BLaER1 treated with 17β-estradiol and CSF1 and Interleukin-3, amounts not matched to agents 10 nM and 100 nM (cell line): ENCODE measurements at regions not wholly inside any gene's neighbourhood (a gene's known extent, or its start where the extent isn't known, plus 50 kb on each side); places are given as distances from the start of the nearest gene placed in this dataset.

Experiments used
- H3K27ac ChIP-seq, 11 experiments: shearing (Covaris generic); formaldehyde crosslinking; 2 replicates each; pipeline ENCODE4 v1.8.1; 2022
- H3K27me3 ChIP-seq, 11 experiments: shearing (Covaris generic); formaldehyde crosslinking; 2 replicates each; pipeline ENCODE4 v1.8.1; 2022
- H3K36me3 ChIP-seq, 11 experiments: shearing (Covaris generic); formaldehyde crosslinking; 2 replicates each; pipeline ENCODE4 v1.8.1; 2022
- H3K4me1 ChIP-seq, 10 experiments: shearing (Covaris generic); formaldehyde crosslinking; 2 replicates each; pipeline ENCODE4 v1.8.1; 2022
- H3K4me2 ChIP-seq, 11 experiments: shearing (Covaris generic); formaldehyde crosslinking; 2 replicates each; pipeline ENCODE4 v1.8.1; 2022
- H3K4me3 ChIP-seq, 10 experiments: shearing (Covaris generic); formaldehyde crosslinking; 2 replicates each; pipeline ENCODE4 v1.8.1; 2022
- H3K9ac ChIP-seq, 11 experiments: shearing (Covaris generic); formaldehyde crosslinking; 2 replicates each; pipeline ENCODE4 v1.8.1; 2022
- H3K9me3 ChIP-seq, 11 experiments: shearing (Covaris generic); formaldehyde crosslinking; replicated peaks in 1 of 11; 2 replicates each; pipeline ENCODE4 v1.8.1; 2022
- H4K20me1 ChIP-seq, 11 experiments: shearing (Covaris generic); formaldehyde crosslinking; 2 replicates each; pipeline ENCODE4 v1.8.1; 2022
- Cebpa-rat ChIP-seq, 11 experiments: shearing (Covaris generic); IDR thresholded peaks; 2 replicates each; pipeline ENCODE4 v1.8.1; 2022

DNA sequence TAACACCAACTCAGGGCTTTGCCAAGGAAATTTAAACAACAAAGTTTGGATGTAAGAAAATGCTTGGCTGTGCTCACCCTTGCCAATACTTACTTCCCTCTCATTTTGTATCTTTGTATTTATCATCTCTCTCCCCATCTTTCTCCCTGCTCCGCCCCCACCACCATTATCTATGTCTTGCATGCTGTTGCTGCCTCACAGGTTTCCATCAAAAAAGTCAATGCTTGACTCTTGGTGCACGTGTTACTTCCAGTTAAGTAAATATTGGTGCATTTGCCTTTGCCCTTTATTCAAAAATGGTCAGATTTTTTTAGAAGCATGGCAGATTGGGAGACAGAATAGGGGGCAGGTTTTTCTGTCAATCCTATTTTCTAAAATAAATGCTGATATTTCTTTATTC lies 626.0 kb downstream of the ACTR3B start:
- no peaks in the 10 kb centered on the region for H3K27me3 ChIP-seq
- H3K4me3 ChIP-seq = no peak overlapping the region
- peaks cover 12 to 34% (median 21%) of the 10 kb centered on the region in 11 experiments; a peak in 20 of 22 replicates for H3K9me3 ChIP-seq
- TF ChIP-seq Cebpa-rat (IDR thresholded peaks at IDR 0.05) = no peak
- H3K4me1 ChIP-seq = no peaks in the 10 kb centered on the region; a peak in 1 of 20 replicates
- 0 out of 22 replicates have a peak overlapping the region, but pooled peaks of 1 of the 11 experiments have one; percentile 26 for H3K4me2 ChIP-seq
- no peaks in the 10 kb centered on the region for H3K36me3 ChIP-seq
- no peak overlapping the region for H3K27ac ChIP-seq
- no peaks in the 10 kb centered on the region for H4K20me1 ChIP-seq
- no peak overlapping the region for H3K9ac ChIP-seq

DNA sequence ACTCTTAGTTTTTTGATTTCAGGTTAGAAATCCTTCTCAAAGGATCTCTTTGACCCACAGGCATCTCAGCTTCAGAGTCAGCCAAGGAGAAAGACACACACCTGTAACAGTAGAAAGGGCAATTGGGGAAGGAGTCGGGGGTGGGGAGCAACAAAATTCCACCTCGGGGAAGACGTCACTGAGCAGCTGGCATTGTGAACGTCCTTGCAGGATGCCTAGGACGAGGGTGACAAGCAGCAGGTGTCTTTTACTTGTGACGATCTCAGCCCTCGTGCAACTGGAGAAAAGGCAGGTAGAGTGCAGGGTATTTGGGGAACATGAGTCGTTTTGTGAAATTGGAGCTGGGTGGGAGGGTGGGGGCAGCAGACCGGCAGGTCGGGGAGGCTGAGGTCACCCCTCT lies 627.0 kb downstream of the ACTR3B start:
- no peak overlapping the region for H3K4me2 ChIP-seq
- TF ChIP-seq Cebpa-rat (IDR thresholded peaks at IDR 0.05) = no peak
- no peaks in the 10 kb centered on the region; a peak in 1 of 20 replicates for H3K4me1 ChIP-seq
- H3K9me3 ChIP-seq = peaks cover 12 to 43% (median 27%) of the 10 kb centered on the region in 11 experiments; a peak in 20 of 22 replicates
- H3K36me3 ChIP-seq = no peaks in the 10 kb centered on the region
- H3K27me3 ChIP-seq = no peaks in the 10 kb centered on the region
- H3K4me3 ChIP-seq = no peak overlapping the region
- H4K20me1 ChIP-seq = no peaks in the 10 kb centered on the region
- no peak overlapping the region for H3K27ac ChIP-seq
- no peak overlapping the region for H3K9ac ChIP-seq

DNA sequence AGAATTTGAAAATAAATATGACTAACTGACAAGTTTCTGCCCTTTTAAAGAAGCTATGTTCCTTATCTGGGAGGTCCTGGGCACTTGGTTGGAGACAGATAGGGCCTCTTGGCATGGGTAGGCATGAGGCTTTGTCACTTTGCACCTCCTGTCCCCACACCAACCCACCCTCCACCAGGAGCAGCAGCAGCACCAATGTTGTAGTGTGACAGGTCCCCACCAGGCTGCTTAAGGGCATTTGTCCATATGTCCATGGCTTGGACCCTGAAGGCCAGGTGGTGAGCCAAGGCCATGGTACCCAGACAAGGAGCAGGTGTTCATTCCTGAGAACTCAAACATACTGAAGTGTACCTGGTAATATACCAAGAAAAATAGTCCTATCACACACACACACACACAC lies 629.1 kb downstream of the ACTR3B start:
- H3K9me3 ChIP-seq = peaks cover 21 to 60% (median 44%) of the 10 kb centered on the region in 11 experiments; a peak in 21 of 22 replicates
- no peaks in the 10 kb centered on the region for H3K4me1 ChIP-seq
- no peak overlapping the region for H3K4me2 ChIP-seq
- H3K9ac ChIP-seq = no peak overlapping the region
- H3K36me3 ChIP-seq = no peaks in the 10 kb centered on the region
- TF ChIP-seq Cebpa-rat (IDR thresholded peaks at IDR 0.05) = no peak
- H3K27ac ChIP-seq = no peak overlapping the region
- no peak overlapping the region for H3K4me3 ChIP-seq
- H4K20me1 ChIP-seq = no peaks in the 10 kb centered on the region
- no peaks in the 10 kb centered on the region for H3K27me3 ChIP-seq

DNA sequence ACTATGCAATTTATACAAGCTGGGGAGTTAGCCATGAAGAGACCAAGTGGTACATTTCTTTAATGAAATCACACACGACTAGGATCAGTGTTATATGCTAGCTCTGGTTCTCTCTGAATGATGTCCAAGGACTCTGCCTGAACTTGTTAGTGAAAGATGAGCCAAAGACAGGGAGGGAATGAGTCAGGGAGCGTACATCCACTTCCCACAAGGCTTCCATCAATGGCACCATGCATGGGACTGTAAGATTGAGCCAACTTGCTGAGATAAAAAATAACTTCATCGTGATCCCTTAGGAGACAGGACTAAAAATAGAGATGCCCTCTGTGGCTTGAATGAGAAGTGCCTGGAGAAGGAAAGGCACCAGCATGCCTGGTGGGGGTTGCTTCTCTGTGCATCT lies 629.7 kb downstream of the ACTR3B start:
- no peak overlapping the region for H3K27ac ChIP-seq
- H3K27me3 ChIP-seq = no peaks in the 10 kb centered on the region
- H4K20me1 ChIP-seq = no peaks in the 10 kb centered on the region
- H3K4me2 ChIP-seq = no peak overlapping the region
- H3K4me3 ChIP-seq = no peak overlapping the region
- H3K36me3 ChIP-seq = no peaks in the 10 kb centered on the region
- no peaks in the 10 kb centered on the region for H3K4me1 ChIP-seq
- no peak overlapping the region for H3K9ac ChIP-seq
- H3K9me3 ChIP-seq = peaks cover 28 to 65% (median 50%) of the 10 kb centered on the region in 11 experiments; a peak in 21 of 22 replicates
- TF ChIP-seq Cebpa-rat (IDR thresholded peaks at IDR 0.05) = no peak

DNA sequence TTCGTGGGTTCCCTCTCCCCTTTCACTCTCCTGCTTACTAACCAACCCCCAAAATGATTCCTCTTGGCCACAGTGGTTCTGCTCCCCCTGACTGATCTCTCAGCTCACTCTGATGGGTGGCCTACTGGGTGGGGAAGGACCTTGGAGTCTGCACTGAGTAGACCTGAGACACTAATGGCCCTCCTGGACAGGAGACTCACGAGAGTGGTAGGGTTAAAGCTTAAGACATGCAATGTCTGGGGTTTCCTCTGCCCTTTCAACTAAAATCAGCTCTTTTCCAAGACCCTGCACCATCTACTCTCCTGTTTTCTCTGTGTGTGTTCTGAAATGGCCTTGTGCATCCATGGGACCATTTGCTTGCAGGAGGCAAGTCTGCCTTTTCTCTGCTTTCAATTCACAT lies 631.4 kb downstream of the ACTR3B start:
- Histone ChIP-seq H3K9me3 (peaks cover 33 to 65% (median 52%) of the 10 kb centered on the region in 11 experiments; a peak in 21 of 22 replicates), H3K27me3 (no peaks in the 10 kb centered on the region), H3K9ac (no peak overlapping the region), H4K20me1 (no peaks in the 10 kb centered on the region), H3K27ac (no peak overlapping the region), H3K36me3 (no peaks in the 10 kb centered on the region), H3K4me1 (no peaks in the 10 kb centered on the region), H3K4me3 (no peak overlapping the region), H3K4me2 (no peak overlapping the region)
- no peak for TF ChIP-seq Cebpa-rat (IDR thresholded peaks at IDR 0.05)

DNA sequence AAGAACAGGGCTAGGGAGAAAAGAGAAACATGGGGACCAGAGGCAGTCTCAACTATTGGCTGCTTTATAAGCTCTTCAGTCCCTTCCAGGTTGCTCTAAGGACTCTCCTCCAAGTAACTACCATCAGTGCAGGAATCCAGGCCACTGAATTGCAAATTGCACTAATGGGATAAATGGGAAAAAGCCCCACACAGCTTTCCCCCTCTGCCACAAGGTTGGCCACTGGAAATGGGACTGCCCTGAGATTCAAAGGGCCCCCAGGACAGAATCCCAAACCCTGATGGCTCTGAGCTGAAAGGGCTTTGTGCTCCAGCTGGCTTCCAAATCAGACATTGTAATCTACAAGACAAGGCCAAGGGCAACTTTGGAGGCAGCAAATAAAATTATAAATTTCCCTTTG lies 633.2 kb downstream of the ACTR3B start:
- Histone ChIP-seq H3K36me3 (no peaks in the 10 kb centered on the region), H3K9me3 (peaks cover 33 to 64% (median 52%) of the 10 kb centered on the region in 11 experiments; a peak in 21 of 22 replicates), H3K4me3 (no peak overlapping the region), H4K20me1 (no peaks in the 10 kb centered on the region), H3K4me2 (no peak overlapping the region), H3K27ac (no peak overlapping the region), H3K4me1 (no peaks in the 10 kb centered on the region), H3K9ac (no peak overlapping the region), H3K27me3 (no peaks in the 10 kb centered on the region)
- no peak for TF ChIP-seq Cebpa-rat (IDR thresholded peaks at IDR 0.05)

DNA sequence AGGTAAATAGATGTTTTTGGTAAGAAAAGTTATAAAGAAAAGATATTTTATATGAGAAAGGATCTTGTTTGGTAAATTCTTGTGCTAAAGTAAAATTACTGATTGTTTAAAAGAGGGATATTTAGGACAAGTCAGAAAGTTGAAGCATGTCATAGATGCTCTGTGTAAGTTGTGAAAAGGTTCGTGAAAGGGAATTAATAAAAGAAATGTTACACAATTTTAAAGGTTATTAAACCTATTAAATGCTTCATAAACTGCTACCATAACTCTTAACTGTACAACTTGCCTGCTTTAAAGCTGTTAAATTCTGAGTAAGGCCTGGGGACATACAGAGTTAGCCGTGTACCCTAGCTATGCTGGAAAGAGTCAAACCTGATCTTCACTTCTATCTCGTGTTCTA lies 634.1 kb downstream of the ACTR3B start:
- H4K20me1 ChIP-seq = no peaks in the 10 kb centered on the region
- peaks cover 33 to 55% (median 45%) of the 10 kb centered on the region in 11 experiments; a peak in 21 of 22 replicates for H3K9me3 ChIP-seq
- H3K9ac ChIP-seq = no peak overlapping the region
- no peak overlapping the region for H3K27ac ChIP-seq
- H3K4me1 ChIP-seq = no peaks in the 10 kb centered on the region
- H3K36me3 ChIP-seq = no peaks in the 10 kb centered on the region
- H3K4me3 ChIP-seq = no peak overlapping the region
- no peak overlapping the region for H3K4me2 ChIP-seq
- no peak for TF ChIP-seq Cebpa-rat (IDR thresholded peaks at IDR 0.05)
- H3K27me3 ChIP-seq = no peaks in the 10 kb centered on the region

DNA sequence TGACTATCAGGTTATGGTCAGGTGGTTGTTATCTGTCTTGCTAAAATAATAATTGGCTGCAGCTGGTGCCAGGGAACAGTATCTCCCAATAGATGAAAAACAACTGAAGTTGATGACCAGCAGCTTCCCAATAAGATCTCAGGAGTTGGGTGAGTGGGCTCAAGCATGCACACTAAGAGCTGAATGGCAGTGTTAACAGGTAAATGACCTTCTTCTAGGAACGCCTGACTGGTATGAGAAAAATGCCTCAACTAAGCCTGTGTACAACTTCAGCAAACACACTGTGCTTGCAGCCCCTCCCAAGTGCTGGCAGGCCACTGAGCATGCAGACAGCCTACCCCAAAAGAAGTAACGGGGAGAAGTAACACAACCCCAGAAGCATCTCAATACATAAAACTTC lies 636.9 kb downstream of the ACTR3B start:
- Histone ChIP-seq H3K27me3 (no peaks in the 10 kb centered on the region), H3K9ac (no peak overlapping the region), H3K27ac (no peak overlapping the region), H3K9me3 (peaks cover 17 to 28% (median 21%) of the 10 kb centered on the region in 11 experiments; a peak in 20 of 22 replicates), H3K4me2 (no peak overlapping the region), H4K20me1 (no peaks in the 10 kb centered on the region), H3K4me1 (no peaks in the 10 kb centered on the region), H3K36me3 (no peaks in the 10 kb centered on the region), H3K4me3 (no peak overlapping the region)
- TF ChIP-seq Cebpa-rat (IDR thresholded peaks at IDR 0.05) = no peak

DNA sequence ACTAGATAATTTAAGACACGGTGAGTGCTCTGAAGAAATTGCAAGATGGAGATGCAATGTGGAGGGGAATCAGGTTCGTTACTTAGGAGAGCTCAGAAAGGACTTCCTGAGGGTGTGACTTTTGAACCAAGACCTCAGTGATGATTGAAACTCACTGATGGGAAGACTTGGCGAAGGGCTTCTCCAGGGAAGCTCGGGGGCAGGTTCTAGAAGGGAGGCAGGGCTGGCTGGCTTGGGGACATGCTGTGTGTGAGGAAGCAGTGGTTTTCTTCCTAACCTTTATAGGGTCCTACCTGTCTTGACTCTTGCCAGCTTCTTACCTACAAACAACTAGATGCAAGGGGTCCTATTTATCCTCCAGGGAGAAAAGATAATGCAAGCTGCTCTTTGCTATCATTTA lies 637.9 kb downstream of the ACTR3B start:
- no peaks in the 10 kb centered on the region for H3K36me3 ChIP-seq
- H3K4me2 ChIP-seq = no peak overlapping the region
- no peaks in the 10 kb centered on the region for H4K20me1 ChIP-seq
- H3K9me3 ChIP-seq = peaks cover 16 to 23% (median 19%) of the 10 kb centered on the region in 11 experiments; a peak in 19 of 22 replicates
- no peaks in the 10 kb centered on the region for H3K4me1 ChIP-seq
- no peak overlapping the region for H3K4me3 ChIP-seq
- no peak overlapping the region for H3K27ac ChIP-seq
- H3K9ac ChIP-seq = no peak overlapping the region
- TF ChIP-seq Cebpa-rat (IDR thresholded peaks at IDR 0.05) = no peak
- no peaks in the 10 kb centered on the region for H3K27me3 ChIP-seq

DNA sequence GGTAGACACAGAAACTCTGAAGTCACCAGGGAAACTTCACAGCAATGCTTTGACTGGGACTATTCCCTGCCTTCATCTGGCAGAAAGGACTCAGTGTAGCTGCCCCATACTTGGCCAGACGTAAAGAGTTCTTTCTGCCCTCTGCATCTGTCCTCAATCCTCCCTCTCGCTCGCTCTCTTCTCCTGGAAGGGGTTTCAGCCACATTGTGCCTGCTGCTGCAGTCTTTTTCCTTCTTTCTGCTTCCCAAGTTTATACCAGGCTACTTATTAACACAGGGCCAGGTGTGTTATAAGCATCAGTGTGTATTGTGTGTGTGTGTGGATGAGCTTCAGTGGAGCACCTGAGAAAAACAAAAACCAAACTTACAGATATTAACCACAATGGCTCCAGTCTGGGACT lies 638.4 kb downstream of the ACTR3B start:
- Histone ChIP-seq H3K9me3 (peaks cover 12 to 20% (median 15%) of the 10 kb centered on the region in 11 experiments; a peak in 19 of 22 replicates), H3K36me3 (no peaks in the 10 kb centered on the region), H3K27me3 (no peaks in the 10 kb centered on the region), H3K4me1 (no peaks in the 10 kb centered on the region), H3K27ac (no peak overlapping the region), H3K9ac (no peak overlapping the region), H3K4me2 (no peak overlapping the region), H4K20me1 (no peaks in the 10 kb centered on the region), H3K4me3 (no peak overlapping the region)
- no peak for TF ChIP-seq Cebpa-rat (IDR thresholded peaks at IDR 0.05)
